ENCODE measurements at regions not wholly inside any gene's neighbourhood (a gene's known extent, or its start where the extent isn't known, plus 50 kb on each side); places are given as distances from the start of the nearest gene placed in this dataset.

- DNase-seq (ENCODE audit: low spot score) = no peak
These were observed 175.6 kb upstream of the HS6ST1 start for GRCh38 chr2:128494307-128494639.

GRCh38 chr2:128494640-128495321 is 176.1 kb upstream of the HS6ST1 start:
- no peak for DNase-seq (ENCODE audit: low spot score)

GRCh38 chr2:128495996-128496547 is 177.4 kb upstream of the HS6ST1 start:
- DNase-seq (ENCODE audit: low spot score) = no peak

GRCh38 chr2:128496700-128497099 is 178.0 kb upstream of the HS6ST1 start:
- DNase-seq (ENCODE audit: low spot score) = no peak

- DNase-seq (ENCODE audit: low spot score) = no peak
These were observed 178.8 kb upstream of the HS6ST1 start for GRCh38 chr2:128497461-128497860.

GRCh38 chr2:128498086-128498485 is 179.4 kb upstream of the HS6ST1 start:
- DNase-seq (ENCODE audit: low spot score) = peak; percentile 41

- no peak for DNase-seq (ENCODE audit: low spot score)
These were observed 179.9 kb upstream of the HS6ST1 start for GRCh38 chr2:128498589-128498988.

- no peak for DNase-seq (ENCODE audit: low spot score)
These were observed 180.9 kb upstream of the HS6ST1 start for GRCh38 chr2:128499367-128500137.

- DNase-seq (ENCODE audit: low spot score) = no peak
These were observed 181.6 kb upstream of the HS6ST1 start for GRCh38 chr2:128500138-128500800.

GRCh38 chr2:128501006-128501690 is 182.5 kb upstream of the HS6ST1 start:
- DNase-seq (ENCODE audit: low spot score) = no peak

GRCh38 chr2:128501700-128502099 is 183.0 kb upstream of the HS6ST1 start:
- no peak for DNase-seq (ENCODE audit: low spot score)

GRCh38 chr2:128502200-128502599 is 183.5 kb upstream of the HS6ST1 start:
- DNase-seq (ENCODE audit: low spot score) = no peak

- DNase-seq (ENCODE audit: low spot score) = no peak
These were observed 184.1 kb upstream of the HS6ST1 start for GRCh38 chr2:128502638-128503246.

GRCh38 chr2:128503399-128504245 is 185.0 kb upstream of the HS6ST1 start:
- DNase-seq (ENCODE audit: low spot score) = no peak

GRCh38 chr2:128504246-128505149 is 185.8 kb upstream of the HS6ST1 start:
- no peak for DNase-seq (ENCODE audit: low spot score)

GRCh38 chr2:128505150-128505490 is 186.5 kb upstream of the HS6ST1 start:
- no peak for DNase-seq (ENCODE audit: low spot score)

GRCh38 chr2:128505575-128506526 is 187.2 kb upstream of the HS6ST1 start:
- no peak for DNase-seq (ENCODE audit: low spot score)

- no peak for DNase-seq (ENCODE audit: low spot score)
These were observed 187.9 kb upstream of the HS6ST1 start for GRCh38 chr2:128506534-128506933.
